IMR-90 (cell line): ENCODE measurements at regions not wholly inside any gene's neighbourhood (a gene's known extent, or its start where the extent isn't known, plus 50 kb on each side); places are given as distances from the start of the nearest gene placed in this dataset.

Source experiments
- ATAC-seq: fragments of 200-7000 bp; cut with Tn5 transposase; 2 replicates; pipeline ENCODE4 v1.9.1; 2020; ENCODE audit warnings: low read depth, mild to moderate bottlenecking, moderate library complexity
- BruUV-seq: library from RNA; stranded (reverse); fragments of 400-500 nt; replicated peaks from 2 replicates; lab custom pipeline; 2021; lab: Mats Ljungman, UMichigan
- CTCF ChIA-PET: fragments of 300-600 bp; formaldehyde crosslinking; extraction: SDS; loops from one replicate; lab custom pipeline; 2021; ENCODE audit warnings: antibody characterized with exemption; lab: Yijun Ruan, JAX
- POLR2A ChIA-PET: fragments of 300-600 bp; sonication (Branson Sonifier 250); formaldehyde crosslinking; loops from one replicate; lab custom pipeline; 2022; ENCODE audit warnings: antibody characterized with exemption; ENCODE audit not compliant: unreplicated experiment; lab: Charles Lee
- DNase-seq: peaks from one replicate; pipeline ENCODE4 v3.0.0; 2013
- H2AFZ ChIP-seq: replicated peaks from 2 replicates; pipeline ENCODE3; 2013; ENCODE audit warnings: low read length, mild to moderate bottlenecking; ENCODE audit not compliant: poor library complexity
- H2AK5ac ChIP-seq: 2 replicates; pipeline ENCODE4 v1.6.1; 2013; ENCODE audit warnings: low read depth, low read length, inconsistent platforms
- H2AK9ac ChIP-seq: replicated peaks from 2 replicates; pipeline ENCODE3; 2013; ENCODE audit warnings: mild to moderate bottlenecking, low read depth, low read length, moderate library complexity; ENCODE audit not compliant: poor library complexity
- H2BK120ac ChIP-seq: 2 replicates; pipeline ENCODE4 v1.6.1; 2013; ENCODE audit warnings: low read depth, low read length, inconsistent platforms
- H2BK15ac ChIP-seq: 3 replicates; pipeline ENCODE4 v1.6.1; 2013; ENCODE audit warnings: low read depth, low read length, inconsistent platforms
- H2BK20ac ChIP-seq: 2 replicates; pipeline ENCODE4 v1.6.1; 2013; ENCODE audit warnings: low read depth, mild to moderate bottlenecking, inconsistent platforms, low read length, moderate library complexity
- H2BK5ac ChIP-seq: 2 replicates; pipeline ENCODE4 v1.6.1; 2013; ENCODE audit warnings: mild to moderate bottlenecking, low read depth, low read length, inconsistent platforms; ENCODE audit not compliant: poor library complexity, severe bottlenecking
- H3K14ac ChIP-seq: replicated peaks from 2 replicates; pipeline ENCODE4 v1.6.1; 2013; ENCODE audit warnings: low read depth, low read length, inconsistent platforms
- H3K18ac ChIP-seq: 2 replicates; pipeline ENCODE4 v1.6.1; 2013; ENCODE audit warnings: low read depth, low read length, control low read depth
- H3K23ac ChIP-seq: 2 replicates; pipeline ENCODE4 v1.6.1; 2013; ENCODE audit warnings: low read depth, low read length, inconsistent platforms
- H3K27ac ChIP-seq: 2 replicates; pipeline ENCODE4 v1.5.1; 2013; ENCODE audit warnings: mild to moderate bottlenecking, control low read depth, low read length; ENCODE audit not compliant: insufficient read depth
- H3K27me3 ChIP-seq: 2 replicates; pipeline ENCODE4 v1.6.1; 2013; ENCODE audit warnings: low read length; ENCODE audit not compliant: control insufficient read depth, insufficient read depth
- H3K36me3 ChIP-seq: 2 replicates; pipeline ENCODE4 v1.6.1; 2013; ENCODE audit warnings: low read length, mixed read lengths; ENCODE audit not compliant: control insufficient read depth, insufficient read depth
- H3K4ac ChIP-seq: 2 replicates; pipeline ENCODE4 v1.6.1; 2013; ENCODE audit warnings: low read depth, low read length, inconsistent platforms
- H3K4me1 ChIP-seq: 2 replicates; pipeline ENCODE4 v1.6.1; 2013; ENCODE audit warnings: low read length, mixed read lengths; ENCODE audit not compliant: control insufficient read depth, insufficient read depth
- H3K4me2 ChIP-seq: 2 replicates; pipeline ENCODE4 v1.6.1; 2013; ENCODE audit warnings: low read depth, mild to moderate bottlenecking, control low read depth, low read length, moderate library complexity
- H3K4me3 ChIP-seq: 2 replicates; pipeline ENCODE4 v1.5.1; 2013; ENCODE audit warnings: low read depth, mild to moderate bottlenecking, control low read depth, low read length, moderate library complexity; ENCODE audit not compliant: insufficient read depth
- H3K56ac ChIP-seq: 2 replicates; pipeline ENCODE4 v1.6.1; 2013; ENCODE audit warnings: low read length, inconsistent platforms; ENCODE audit not compliant: insufficient read depth; ENCODE audit errors: extremely low read depth
- H3K79me1 ChIP-seq, 2 experiments: 2 replicates each; pipeline ENCODE4 v1.6.1; 2013; ENCODE audit warnings: low read length in 2 of 2, inconsistent platforms in 1 of 2, low read depth in 1 of 2
- H3K9ac ChIP-seq: 2 replicates; pipeline ENCODE4 v1.6.1; 2013; ENCODE audit warnings: low read depth, low read length, control low read depth
- H3K9me1 ChIP-seq: 2 replicates; pipeline ENCODE4 v1.6.1; 2013; ENCODE audit warnings: low read length, inconsistent platforms; ENCODE audit not compliant: insufficient read depth
- H3K9me3 ChIP-seq: 2 replicates; pipeline ENCODE4 v1.6.1; 2013; ENCODE audit warnings: low read length; ENCODE audit not compliant: control insufficient read depth, insufficient read depth
- H4K20me1 ChIP-seq: 2 replicates; pipeline ENCODE4 v1.6.1; 2013; ENCODE audit warnings: low read length, inconsistent platforms; ENCODE audit not compliant: insufficient read depth
- H4K5ac ChIP-seq: 2 replicates; pipeline ENCODE4 v1.6.1; 2013; ENCODE audit warnings: mild to moderate bottlenecking, low read depth, low read length, control low read depth
- H4K8ac ChIP-seq, 2 experiments: 2 replicates each; pipeline ENCODE4 v1.6.1; 2013; ENCODE audit warnings: low read depth in 2 of 2, low read length in 2 of 2, control low read depth in 1 of 2, inconsistent platforms in 1 of 2
- H4K91ac ChIP-seq: 2 replicates; pipeline ENCODE4 v1.6.1; 2013; ENCODE audit warnings: low read depth, low read length, inconsistent platforms; ENCODE audit not compliant: insufficient read depth
- BHLHE40 ChIP-seq: fragments of 150-350 bp; IDR thresholded peaks from 2 replicates; pipeline ENCODE4 v1.6.1; 2016; ENCODE audit warnings: mild to moderate bottlenecking, low read depth, low read length
- CEBPB ChIP-seq: IDR thresholded peaks from 2 replicates; pipeline ENCODE4 v1.6.1; 2012; ENCODE audit warnings: low read depth, low read length, improper control_type of control experiment
- CHD1 ChIP-seq: IDR thresholded peaks from 2 replicates; pipeline ENCODE4 v1.6.1; 2012; ENCODE audit warnings: low read depth, low read length, improper control_type of control experiment
- FOS ChIP-seq: fragments of 150-350 bp; IDR thresholded peaks from 2 replicates; pipeline ENCODE4 v1.6.1; 2016; ENCODE audit warnings: low read depth, low read length
- MAFK ChIP-seq: IDR thresholded peaks from 2 replicates; pipeline ENCODE4 v1.6.1; 2012; ENCODE audit warnings: low read depth, low read length, improper control_type of control experiment
- MAZ ChIP-seq: IDR thresholded peaks from 2 replicates; pipeline ENCODE4 v1.6.1; 2012; ENCODE audit warnings: low read depth, mild to moderate bottlenecking, low read length, improper control_type of control experiment, moderate library complexity, borderline replicate concordance
- MXI1 ChIP-seq: IDR thresholded peaks from 2 replicates; pipeline ENCODE4 v1.6.1; 2012; ENCODE audit warnings: low read depth, mild to moderate bottlenecking, low read length, moderate library complexity, borderline replicate concordance
- NFE2L2 ChIP-seq: fragments of 150-350 bp; IDR thresholded peaks from 2 replicates; pipeline ENCODE4 v1.6.1; 2016; ENCODE audit warnings: low read depth, mild to moderate bottlenecking, low read length
- POLR2A ChIP-seq: IDR thresholded peaks from 2 replicates; pipeline ENCODE4 v1.6.1; 2012; ENCODE audit warnings: mild to moderate bottlenecking, low read depth, low read length
- RAD21 ChIP-seq: IDR thresholded peaks from 2 replicates; pipeline ENCODE4 v1.6.1; 2012; ENCODE audit warnings: low read length, improper control_type of control experiment
- RCOR1 ChIP-seq: IDR thresholded peaks from 2 replicates; pipeline ENCODE4 v1.6.1; 2012; ENCODE audit warnings: mild to moderate bottlenecking, low read length, improper control_type of control experiment; ENCODE audit not compliant: insufficient replicate concordance
- RFX5 ChIP-seq: IDR thresholded peaks from 2 replicates; pipeline ENCODE4 v1.8.0; 2012; ENCODE audit warnings: low read depth, mild to moderate bottlenecking, low read length, moderate library complexity
- SMC3 ChIP-seq: fragments of 150-350 bp; IDR thresholded peaks from 2 replicates; pipeline ENCODE4 v1.6.1; 2016; ENCODE audit warnings: low read depth, mild to moderate bottlenecking, antibody characterized with exemption, low read length, moderate library complexity
- WGBS, 2 experiments: methylation state at CpG; one replicate each; pipeline versions ENCODE4 v1.1.5 to v1.1.7; 2013; ENCODE audit warnings: missing lambda C conversion rate in 2 of 2; ENCODE audit not compliant: insufficient read length in 1 of 2; ENCODE audit errors: extremely low coverage in 2 of 2; 5-methylcytosine and 5-hydroxymethylcytosine counted together
- dilution Hi-C: fragments of 300-500 bp; cut with HindIII; formaldehyde crosslinking; loops from one replicate; pipeline ENCODE4 v1.14.3; 2018; ENCODE audit warnings: low sequenced_read_pairs; ENCODE audit not compliant: unreplicated experiment
- in situ Hi-C: fragments of 300-500 bp; cut with MboI; formaldehyde crosslinking; loops from 3 replicates; pipeline ENCODE4 v1.14.3; 2019; ENCODE audit warnings: low sequenced_read_pairs, inconsistent platforms, mixed read lengths
- intact Hi-C: fragments of 100-400 bp; cut with micrococcal nuclease; formaldehyde crosslinking; loops from 2 replicates; pipeline ENCODE4 v1.10.0; 2022
- TF ChIP-seq, protein P1 (sequence below): conservative IDR thresholded peaks from 2 replicates; pipeline ENCODE4 v1.5.1; 2012; ENCODE audit warnings: mild to moderate bottlenecking, low read depth, low read length, improper control_type of control experiment
- TF ChIP-seq, protein P2 (sequence below): fragments of 150-350 bp; IDR thresholded peaks from 2 replicates; pipeline ENCODE4 v1.6.1; 2016; ENCODE audit warnings: low read depth, mild to moderate bottlenecking, low read length, moderate library complexity, borderline replicate concordance
- TF ChIP-seq, protein P3 (sequence below): fragments of 150-350 bp; IDR thresholded peaks from 2 replicates; pipeline ENCODE4 v1.6.1; 2017; ENCODE audit warnings: mild to moderate bottlenecking, antibody characterized with exemption, low read length, low read depth

DNA sequence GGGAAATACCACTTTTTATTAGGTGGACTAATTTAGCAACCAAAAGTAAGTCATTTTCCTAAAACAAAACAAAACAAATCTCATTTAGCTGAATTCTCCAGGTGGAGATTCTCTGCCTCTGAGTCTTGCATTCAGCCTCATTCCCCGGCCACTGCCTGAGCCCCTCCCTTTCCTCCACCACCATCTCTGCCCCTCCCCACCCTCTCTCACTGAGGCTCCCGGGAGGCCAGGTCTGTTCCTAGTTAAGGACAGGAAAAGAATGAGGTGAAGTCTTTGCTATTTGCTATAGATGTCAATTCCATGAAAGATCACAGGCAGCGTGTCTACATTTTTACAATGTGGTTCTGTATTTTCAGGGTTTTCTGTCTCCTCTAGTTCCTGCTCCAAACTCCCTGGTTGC, 83.0 kb upstream of the SOX11 start:
- H2BK15ac ChIP-seq = no peak overlapping the region
- H2BK120ac ChIP-seq = no peak overlapping the region
- no peak overlapping the region for H4K8ac ChIP-seq
- H2BK20ac ChIP-seq = no peak overlapping the region
- H3K9me1 ChIP-seq = no peaks in the 10 kb centered on the region
- H2AK9ac ChIP-seq = no peak overlapping the region
- H3K56ac ChIP-seq = no peak overlapping the region
- H3K9me3 ChIP-seq = no peaks in the 10 kb centered on the region; the same call in none of the 2 replicates
- H4K5ac ChIP-seq = no peak overlapping the region
- no peak overlapping the region for H3K18ac ChIP-seq
- intact Hi-C loops = no loop called here
- no peak overlapping the region for H2BK5ac ChIP-seq
- no peaks in the 10 kb centered on the region; the same call in 1 of the 2 replicates for H3K27me3 ChIP-seq
- no peak overlapping the region for H3K23ac ChIP-seq
- H3K14ac ChIP-seq = no peak overlapping the region
- DNase-seq (no peak), ATAC-seq (no peak)
- no CpG with 5 or more reads among the region's 3 CpGs for WGBS, 2 experiments
- ChIA-PET CTCF (no interaction called here), POLR2A (no interaction called here)
- H3K4me1 ChIP-seq = no peaks in the 10 kb centered on the region
- dilution Hi-C loops = no loop called here
- TF ChIP-seq, protein P1, sequence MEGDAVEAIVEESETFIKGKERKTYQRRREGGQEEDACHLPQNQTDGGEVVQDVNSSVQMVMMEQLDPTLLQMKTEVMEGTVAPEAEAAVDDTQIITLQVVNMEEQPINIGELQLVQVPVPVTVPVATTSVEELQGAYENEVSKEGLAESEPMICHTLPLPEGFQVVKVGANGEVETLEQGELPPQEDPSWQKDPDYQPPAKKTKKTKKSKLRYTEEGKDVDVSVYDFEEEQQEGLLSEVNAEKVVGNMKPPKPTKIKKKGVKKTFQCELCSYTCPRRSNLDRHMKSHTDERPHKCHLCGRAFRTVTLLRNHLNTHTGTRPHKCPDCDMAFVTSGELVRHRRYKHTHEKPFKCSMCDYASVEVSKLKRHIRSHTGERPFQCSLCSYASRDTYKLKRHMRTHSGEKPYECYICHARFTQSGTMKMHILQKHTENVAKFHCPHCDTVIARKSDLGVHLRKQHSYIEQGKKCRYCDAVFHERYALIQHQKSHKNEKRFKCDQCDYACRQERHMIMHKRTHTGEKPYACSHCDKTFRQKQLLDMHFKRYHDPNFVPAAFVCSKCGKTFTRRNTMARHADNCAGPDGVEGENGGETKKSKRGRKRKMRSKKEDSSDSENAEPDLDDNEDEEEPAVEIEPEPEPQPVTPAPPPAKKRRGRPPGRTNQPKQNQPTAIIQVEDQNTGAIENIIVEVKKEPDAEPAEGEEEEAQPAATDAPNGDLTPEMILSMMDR = no peak
- TF ChIP-seq RCOR1 = no peak
- no peak for TF ChIP-seq BHLHE40
- TF ChIP-seq, protein P2, sequence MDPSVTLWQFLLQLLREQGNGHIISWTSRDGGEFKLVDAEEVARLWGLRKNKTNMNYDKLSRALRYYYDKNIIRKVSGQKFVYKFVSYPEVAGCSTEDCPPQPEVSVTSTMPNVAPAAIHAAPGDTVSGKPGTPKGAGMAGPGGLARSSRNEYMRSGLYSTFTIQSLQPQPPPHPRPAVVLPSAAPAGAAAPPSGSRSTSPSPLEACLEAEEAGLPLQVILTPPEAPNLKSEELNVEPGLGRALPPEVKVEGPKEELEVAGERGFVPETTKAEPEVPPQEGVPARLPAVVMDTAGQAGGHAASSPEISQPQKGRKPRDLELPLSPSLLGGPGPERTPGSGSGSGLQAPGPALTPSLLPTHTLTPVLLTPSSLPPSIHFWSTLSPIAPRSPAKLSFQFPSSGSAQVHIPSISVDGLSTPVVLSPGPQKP = no peak
- no peak for TF ChIP-seq NFE2L2
- TF ChIP-seq POLR2A = no peak
- TF ChIP-seq MAFK = no peak
- TF ChIP-seq CHD1 = no peak
- TF ChIP-seq MXI1 = no peak
- no peak for TF ChIP-seq RFX5
- no peak for TF ChIP-seq SMC3
- TF ChIP-seq FOS = no peak
- no peak for TF ChIP-seq CEBPB
- TF ChIP-seq MAZ = no peak
- TF ChIP-seq RAD21 = no peak
- TF ChIP-seq, protein P3, sequence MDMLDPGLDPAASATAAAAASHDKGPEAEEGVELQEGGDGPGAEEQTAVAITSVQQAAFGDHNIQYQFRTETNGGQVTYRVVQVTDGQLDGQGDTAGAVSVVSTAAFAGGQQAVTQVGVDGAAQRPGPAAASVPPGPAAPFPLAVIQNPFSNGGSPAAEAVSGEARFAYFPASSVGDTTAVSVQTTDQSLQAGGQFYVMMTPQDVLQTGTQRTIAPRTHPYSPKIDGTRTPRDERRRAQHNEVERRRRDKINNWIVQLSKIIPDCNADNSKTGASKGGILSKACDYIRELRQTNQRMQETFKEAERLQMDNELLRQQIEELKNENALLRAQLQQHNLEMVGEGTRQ = no peak
- H3K4me2 ChIP-seq = no peak overlapping the region
- in situ Hi-C loops = no loop called here
- no peak overlapping the region for H3K9ac ChIP-seq
- no peak overlapping the region for H3K4me3 ChIP-seq
- H2AFZ ChIP-seq = no peak overlapping the region
- H3K36me3 ChIP-seq = no peaks in the 10 kb centered on the region
- BruUV-seq = no TSS peak
- H3K27ac ChIP-seq = no peak overlapping the region
- no peak overlapping the region for H2AK5ac ChIP-seq
- no peak overlapping the region for H3K4ac ChIP-seq
- H3K79me1 ChIP-seq = no peaks in the 10 kb centered on the region
- no peak overlapping the region for H4K91ac ChIP-seq
- no peaks in the 10 kb centered on the region for H4K20me1 ChIP-seq
